CD4-positive, alpha-beta T cell (primary cell): ENCODE measurements at regions not wholly inside any gene's neighbourhood (a gene's known extent, or its start where the extent isn't known, plus 50 kb on each side); places are given as distances from the start of the nearest gene placed in this dataset.

Source experiments
- ATAC-seq: fragments of 200-7000 bp; cut with Tn5 transposase; one replicate; pipeline ENCODE4 v1.10.0; 2022; ENCODE audit warnings: mild to moderate bottlenecking; ENCODE audit not compliant: poor library complexity
- CTCF ChIA-PET: fragments of 350-600 bp; sonication (Branson Sonifier 250); formaldehyde crosslinking; loops from one replicate; lab custom pipeline; 2021; ENCODE audit warnings: antibody characterized with exemption, inconsistent platforms; lab: Charles Lee
- POLR2A ChIA-PET: fragments of 350-600 bp; sonication (Branson Sonifier 250); formaldehyde crosslinking; loops from one replicate; lab custom pipeline; 2021; ENCODE audit warnings: antibody characterized with exemption, inconsistent platforms; lab: Charles Lee
- DNase-seq, 14 experiments: peaks; one replicate each; pipeline ENCODE4 v3.0.0-alpha.2; 2013 to 2020; ENCODE audit warnings: mixed read lengths in 2 of 14
- H3K27ac ChIP-seq, 2 donors: one replicate each; pipeline versions ENCODE4 v1.5.1 to v1.7.0; 2013; ENCODE audit warnings: low read length in 2 of 2, low read depth in 1 of 2, mild to moderate bottlenecking in 1 of 2
- H3K27me3 ChIP-seq, 2 experiments: 1 replicate in 1 of 2; 2 replicates in 1 of 2; pipeline versions ENCODE4 v1.6.1 to v1.7.0; 2013; ENCODE audit warnings: low read length in 2 of 2, control low read depth in 1 of 2, mild to moderate bottlenecking in 1 of 2, moderate library complexity in 1 of 2; ENCODE audit not compliant: insufficient read depth in 2 of 2, control insufficient read depth in 1 of 2
- H3K36me3 ChIP-seq: one replicate; pipeline ENCODE4 v1.6.1; 2013; ENCODE audit warnings: low read length, control low read depth; ENCODE audit not compliant: insufficient read depth
- H3K4me1 ChIP-seq: one replicate; pipeline ENCODE4 v1.6.1; 2013; ENCODE audit warnings: low read length, control low read depth; ENCODE audit not compliant: insufficient read depth
- H3K4me3 ChIP-seq: one replicate; pipeline ENCODE4 v1.5.1; 2013; ENCODE audit warnings: mild to moderate bottlenecking, low read length, moderate library complexity
- H3K9me3 ChIP-seq, 2 experiments: 1 replicate in 1 of 2; 2 replicates in 1 of 2; pipeline versions ENCODE4 v1.6.1 to v1.7.0; 2013; ENCODE audit warnings: low read length in 2 of 2, mild to moderate bottlenecking in 2 of 2, control low read depth in 1 of 2, moderate library complexity in 1 of 2; ENCODE audit not compliant: control insufficient read depth in 1 of 2, insufficient read depth in 1 of 2
- H3K27ac Mint-ChIP-seq: one replicate; pipeline ENCODE4 v1.8.0; 2020; ENCODE audit warnings: mixed read lengths
- H3K27me3 Mint-ChIP-seq: one replicate; pipeline ENCODE4 v1.8.0; 2021; ENCODE audit warnings: mixed read lengths
- H3K36me3 Mint-ChIP-seq: one replicate; pipeline ENCODE4 v1.8.0; 2021; ENCODE audit warnings: low read depth, mixed read lengths
- H3K4me1 Mint-ChIP-seq: one replicate; pipeline ENCODE4 v1.8.0; 2021; ENCODE audit warnings: low read depth, mixed read lengths
- H3K4me3 Mint-ChIP-seq: one replicate; pipeline ENCODE4 v1.8.0; 2020; ENCODE audit warnings: mild to moderate bottlenecking, mixed read lengths
- H3K9me3 Mint-ChIP-seq: one replicate; pipeline ENCODE4 v1.8.0; 2020; ENCODE audit warnings: mixed read lengths
- intact Hi-C, 2 experiments: fragments of 100-400 bp; cut with DNase I in 1 of 2; cut with micrococcal nuclease in 1 of 2; formaldehyde crosslinking; loops; one replicate each; pipeline versions ENCODE4 v1.15.1 to v1.9.0; 2023 to 2025; cut with DNase I, micrococcal nuclease
- TF ChIP-seq, protein P1 (sequence below): fragments of 200-600 bp; IDR thresholded peaks from one replicate; pipeline ENCODE4 v1.8.0; 2022; ENCODE audit warnings: antibody characterized with exemption, mild to moderate bottlenecking

DNA sequence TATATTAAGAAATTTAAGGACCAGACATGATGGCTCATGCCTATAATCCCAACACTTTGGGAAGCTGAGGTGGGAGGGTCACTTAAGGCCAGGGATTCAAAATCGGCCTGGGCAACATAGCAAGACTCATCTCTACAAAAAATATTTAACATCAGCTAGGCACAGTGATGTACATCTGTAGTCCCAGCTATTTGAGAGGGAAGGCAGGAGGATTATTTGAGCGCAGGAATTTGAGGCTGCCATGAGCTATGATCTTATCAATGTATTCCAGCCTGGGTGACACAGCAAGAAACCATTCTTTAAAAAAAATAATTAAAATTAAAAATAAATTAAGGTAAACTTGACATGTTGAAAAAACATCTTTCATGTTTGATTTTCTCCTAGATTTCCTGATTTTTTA is 564.2 kb downstream of the MBD2 start:
- POLR2A ChIA-PET: no interaction called here
- CTCF ChIA-PET: no interaction called here
- DNase-seq: no peak

DNA sequence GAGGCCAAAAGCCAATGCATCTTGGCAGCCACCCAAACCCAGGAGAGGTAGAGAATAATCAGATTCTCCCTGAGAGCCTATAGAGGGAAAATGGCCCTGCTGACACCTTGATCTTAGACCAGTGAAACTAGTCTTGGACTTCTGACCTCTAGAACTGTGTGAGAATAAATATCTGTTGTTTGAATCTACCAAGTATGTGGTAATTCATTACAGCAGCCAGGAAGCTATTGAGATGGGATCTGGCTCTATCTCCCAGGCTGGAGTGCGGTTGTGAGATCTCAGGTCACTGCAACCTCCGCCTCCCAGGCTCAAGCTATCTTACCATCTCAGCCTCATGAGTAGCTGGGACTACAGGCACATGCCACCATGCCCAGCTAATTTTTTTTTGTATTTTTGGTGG is 567.2 kb downstream of the MBD2 start:
- intact Hi-C loops: no loop called here
- ATAC-seq (no peak), DNase-seq (no peak)
- no peaks in the 10 kb centered on the region for H3K27me3 Mint-ChIP-seq
- H3K4me1 Mint-ChIP-seq: no peaks in the 10 kb centered on the region
- H3K36me3 Mint-ChIP-seq: no peaks in the 10 kb centered on the region
- peaks cover 9% of the 10 kb centered on the region for H3K9me3 Mint-ChIP-seq
- POLR2A ChIA-PET: no interaction called here
- TF ChIP-seq, protein P1, sequence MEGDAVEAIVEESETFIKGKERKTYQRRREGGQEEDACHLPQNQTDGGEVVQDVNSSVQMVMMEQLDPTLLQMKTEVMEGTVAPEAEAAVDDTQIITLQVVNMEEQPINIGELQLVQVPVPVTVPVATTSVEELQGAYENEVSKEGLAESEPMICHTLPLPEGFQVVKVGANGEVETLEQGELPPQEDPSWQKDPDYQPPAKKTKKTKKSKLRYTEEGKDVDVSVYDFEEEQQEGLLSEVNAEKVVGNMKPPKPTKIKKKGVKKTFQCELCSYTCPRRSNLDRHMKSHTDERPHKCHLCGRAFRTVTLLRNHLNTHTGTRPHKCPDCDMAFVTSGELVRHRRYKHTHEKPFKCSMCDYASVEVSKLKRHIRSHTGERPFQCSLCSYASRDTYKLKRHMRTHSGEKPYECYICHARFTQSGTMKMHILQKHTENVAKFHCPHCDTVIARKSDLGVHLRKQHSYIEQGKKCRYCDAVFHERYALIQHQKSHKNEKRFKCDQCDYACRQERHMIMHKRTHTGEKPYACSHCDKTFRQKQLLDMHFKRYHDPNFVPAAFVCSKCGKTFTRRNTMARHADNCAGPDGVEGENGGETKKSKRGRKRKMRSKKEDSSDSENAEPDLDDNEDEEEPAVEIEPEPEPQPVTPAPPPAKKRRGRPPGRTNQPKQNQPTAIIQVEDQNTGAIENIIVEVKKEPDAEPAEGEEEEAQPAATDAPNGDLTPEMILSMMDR: no peak
- H3K4me1 ChIP-seq: no peaks in the 10 kb centered on the region
- H3K4me3 ChIP-seq: no peak overlapping the region
- H3K27ac ChIP-seq: no peak overlapping the region
- CTCF ChIA-PET: no interaction called here
- H3K9me3 ChIP-seq: no peaks in the 10 kb centered on the region
- no peaks in the 10 kb centered on the region for H3K27me3 ChIP-seq
- H3K4me3 Mint-ChIP-seq: no peak overlapping the region
- H3K36me3 ChIP-seq: no peaks in the 10 kb centered on the region
- H3K27ac Mint-ChIP-seq: no peak overlapping the region

More for the DNA sequence above, 564.2 kb downstream of the MBD2 start:
- no peak overlapping the region for H3K27ac ChIP-seq
- ATAC-seq: no peak
- TF ChIP-seq, protein P1: no peak
- H3K36me3 ChIP-seq: no peaks in the 10 kb centered on the region
- Mint-ChIP-seq H3K36me3 (no peaks in the 10 kb centered on the region), H3K4me1 (no peaks in the 10 kb centered on the region), H3K4me3 (no peak overlapping the region), H3K27ac (no peak overlapping the region), H3K9me3 (peaks cover 17% of the 10 kb centered on the region), H3K27me3 (no peaks in the 10 kb centered on the region)
- no peaks in the 10 kb centered on the region for H3K27me3 ChIP-seq
- intact Hi-C loops: no loop called here
- peaks cover 0 to 5% of the 10 kb centered on the region in 2 experiments for H3K9me3 ChIP-seq
- H3K4me1 ChIP-seq: no peaks in the 10 kb centered on the region
- H3K4me3 ChIP-seq: no peak overlapping the region

DNA sequence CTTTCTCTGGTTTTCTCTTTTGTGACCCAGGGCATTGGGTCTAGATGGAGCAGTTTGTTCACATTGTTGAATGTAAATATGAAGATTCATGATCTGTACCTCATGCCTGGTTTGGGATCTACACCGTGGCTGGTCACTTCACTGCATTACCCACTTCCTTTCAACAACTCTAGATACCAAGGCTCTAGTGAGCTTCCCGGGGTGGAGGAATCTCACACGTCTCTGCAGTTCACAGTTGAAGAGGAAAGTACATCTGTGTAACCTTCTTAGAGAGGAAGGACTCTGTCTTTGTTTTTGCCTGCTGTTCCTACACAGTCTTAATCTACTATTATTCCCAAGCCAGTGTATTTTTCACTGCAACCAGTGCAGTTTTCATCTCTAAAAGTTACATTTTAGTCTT is 574.8 kb downstream of the MBD2 start:
- DNase-seq (no peak), ATAC-seq (no peak)
- intact Hi-C loops: no loop called here
- ChIA-PET POLR2A (no interaction called here), CTCF (no interaction called here)
- Mint-ChIP-seq H3K4me1 (no peaks in the 10 kb centered on the region), H3K36me3 (no peaks in the 10 kb centered on the region), H3K9me3 (peaks cover 6% of the 10 kb centered on the region), H3K27ac (no peak overlapping the region), H3K4me3 (no peak overlapping the region), H3K27me3 (no peaks in the 10 kb centered on the region)
- H3K27me3 ChIP-seq: no peaks in the 10 kb centered on the region
- TF ChIP-seq, protein P1: no peak
- H3K4me1 ChIP-seq: no peaks in the 10 kb centered on the region
- H3K36me3 ChIP-seq: no peaks in the 10 kb centered on the region
- H3K9me3 ChIP-seq: peaks cover 0 to 4% of the 10 kb centered on the region in 2 experiments
- no peak overlapping the region for H3K4me3 ChIP-seq
- H3K27ac ChIP-seq: no peak overlapping the region
